ENCODE measurements at regions not wholly inside any gene's neighbourhood (a gene's known extent, or its start where the extent isn't known, plus 50 kb on each side); places are given as distances from the start of the nearest gene placed in this dataset.

DNA sequence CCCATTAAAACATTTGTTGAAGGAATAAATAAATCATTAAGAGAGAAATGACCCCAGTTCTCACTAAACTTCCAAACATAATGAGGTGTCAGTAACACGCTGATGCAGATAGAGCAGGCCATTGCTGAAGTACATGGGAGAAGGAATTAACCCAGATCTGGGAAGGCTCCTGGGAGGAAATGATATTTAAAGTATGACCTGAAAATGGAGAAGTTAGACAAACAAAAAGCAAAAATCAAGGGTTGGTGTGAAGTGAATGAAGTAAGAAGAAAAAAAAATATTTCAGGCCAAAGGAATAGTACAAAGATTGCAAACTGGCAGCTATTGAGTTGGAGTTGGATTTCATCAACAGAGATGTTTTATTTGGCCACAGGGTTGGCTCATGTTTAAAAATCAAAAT is 71.4 kb downstream of the RGS2 start:
- no peak for DNase-seq (ENCODE audit: low read depth, low spot score)
- H4K20me1 ChIP-seq (replicated peaks; ENCODE audit: control insufficient read depth, extremely low read depth, insufficient read depth, low read length): no peaks in the 10 kb centered on the region
- no peak overlapping the region for H3K27ac ChIP-seq (ENCODE audit: insufficient read depth, low read depth, low read length)
- no peak overlapping the region for H2AFZ ChIP-seq (ENCODE audit: low read depth, low read length)
- H3K4me3 ChIP-seq (replicated peaks in 1 of 3; ENCODE audit: insufficient read depth in 1 of 3, low read depth in 1 of 3, low read length in 3 of 3): no peak overlapping the region
- dilution Hi-C loops (cut with MboI; ENCODE audit: extremely low pct_ligation_motif_present, low sequenced_read_pairs): no loop called here
- H3K4me1 ChIP-seq (ENCODE audit: control insufficient read depth, extremely low read depth, insufficient read depth, low read length): no peaks in the 10 kb centered on the region
- H3K9me1 ChIP-seq (replicated peaks; ENCODE audit: control insufficient read depth, extremely low read depth, insufficient read depth, low read length): no peaks in the 10 kb centered on the region
- intact Hi-C loops (cut with micrococcal nuclease): no loop called here
- no peaks in the 10 kb centered on the region for H3K27me3 ChIP-seq (ENCODE audit: control insufficient read depth in 2 of 2, insufficient read depth in 2 of 2, low read length in 2 of 2)
- ChIA-PET POLR2A (no interaction called here), CTCF (no interaction called here)
- TF ChIP-seq POLR2A (IDR thresholded peaks at IDR 0.05; ENCODE audit: low read depth, low read length): no peak
- TF ChIP-seq JUN (IDR thresholded peaks at IDR 0.05; ENCODE audit: borderline replicate concordance, insufficient read depth, insufficient read length, low read depth): no peak
- TF ChIP-seq, protein P1, sequence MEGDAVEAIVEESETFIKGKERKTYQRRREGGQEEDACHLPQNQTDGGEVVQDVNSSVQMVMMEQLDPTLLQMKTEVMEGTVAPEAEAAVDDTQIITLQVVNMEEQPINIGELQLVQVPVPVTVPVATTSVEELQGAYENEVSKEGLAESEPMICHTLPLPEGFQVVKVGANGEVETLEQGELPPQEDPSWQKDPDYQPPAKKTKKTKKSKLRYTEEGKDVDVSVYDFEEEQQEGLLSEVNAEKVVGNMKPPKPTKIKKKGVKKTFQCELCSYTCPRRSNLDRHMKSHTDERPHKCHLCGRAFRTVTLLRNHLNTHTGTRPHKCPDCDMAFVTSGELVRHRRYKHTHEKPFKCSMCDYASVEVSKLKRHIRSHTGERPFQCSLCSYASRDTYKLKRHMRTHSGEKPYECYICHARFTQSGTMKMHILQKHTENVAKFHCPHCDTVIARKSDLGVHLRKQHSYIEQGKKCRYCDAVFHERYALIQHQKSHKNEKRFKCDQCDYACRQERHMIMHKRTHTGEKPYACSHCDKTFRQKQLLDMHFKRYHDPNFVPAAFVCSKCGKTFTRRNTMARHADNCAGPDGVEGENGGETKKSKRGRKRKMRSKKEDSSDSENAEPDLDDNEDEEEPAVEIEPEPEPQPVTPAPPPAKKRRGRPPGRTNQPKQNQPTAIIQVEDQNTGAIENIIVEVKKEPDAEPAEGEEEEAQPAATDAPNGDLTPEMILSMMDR (IDR thresholded peaks at IDR 0.05; ENCODE audit: extremely low read depth in 1 of 2, insufficient read depth in 1 of 2, low read depth in 1 of 2, low read length in 2 of 2): no peak
- TF ChIP-seq MYC (IDR thresholded peaks at IDR 0.05; ENCODE audit: low read depth, low read length): no peak
- TF ChIP-seq GATA2 (IDR thresholded peaks at IDR 0.05; ENCODE audit: insufficient read depth, insufficient read length, low read depth, low read length): no peak
- TF ChIP-seq POLR2AphosphoS5 (IDR thresholded peaks at IDR 0.05; ENCODE audit: insufficient read depth, low read depth, low read length): no peak
- TF ChIP-seq, protein P2, sequence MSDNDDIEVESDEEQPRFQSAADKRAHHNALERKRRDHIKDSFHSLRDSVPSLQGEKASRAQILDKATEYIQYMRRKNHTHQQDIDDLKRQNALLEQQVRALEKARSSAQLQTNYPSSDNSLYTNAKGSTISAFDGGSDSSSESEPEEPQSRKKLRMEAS (IDR thresholded peaks at IDR 0.05; ENCODE audit: insufficient read depth, insufficient read length): no peak
- no peak for TF ChIP-seq EZH2 (IDR thresholded peaks at IDR 0.05; ENCODE audit: borderline replicate concordance, low read depth, low read length, severe bottlenecking)
- TF ChIP-seq FOS (IDR thresholded peaks at IDR 0.05; ENCODE audit: borderline replicate concordance, insufficient read depth, low read length): no peak
- no peaks in the 10 kb centered on the region for H3K9me3 ChIP-seq (replicated peaks; ENCODE audit: control insufficient read depth, insufficient read depth, low read length)
- no peak overlapping the region for H3K9ac ChIP-seq (replicated peaks; ENCODE audit: extremely low read depth, insufficient read depth, low read length)
- FAIRE-seq: no peak
- BruUV-seq (replicated peaks): no TSS peak
- no peaks in the 10 kb centered on the region for H3K36me3 ChIP-seq (ENCODE audit: control insufficient read depth in 2 of 2, extremely low read depth in 1 of 2, insufficient read depth in 2 of 2, low read length in 2 of 2)
- no peaks in the 10 kb centered on the region for H3K79me2 ChIP-seq (ENCODE audit: control insufficient read depth, insufficient read depth, low read length)
- H3K4me2 ChIP-seq (ENCODE audit: insufficient read depth, low read length): no peak overlapping the region

Measured in endothelial cell of umbilical vein (primary cell).